HG02938 (cell line): ENCODE measurements at regions not wholly inside any gene's neighbourhood (a gene's known extent, or its start where the extent isn't known, plus 50 kb on each side); places are given as distances from the start of the nearest gene placed in this dataset.

ENCODE experiments used
- ATAC-seq: cut with Tn5 transposase; IDR thresholded peaks from one replicate; pipeline ENCODE4 v1.9.1; 2021; ENCODE audit warnings: mild to moderate bottlenecking, moderate library complexity; ENCODE audit not compliant: unreplicated experiment

GRCh38 chr18:30106356-30106755, 936.2 kb downstream of the DSC3 start:
- ATAC-seq, result no peak

GRCh38 chr18:30103881-30104280, 938.7 kb downstream of the DSC3 start:
- no peak for ATAC-seq

DNA sequence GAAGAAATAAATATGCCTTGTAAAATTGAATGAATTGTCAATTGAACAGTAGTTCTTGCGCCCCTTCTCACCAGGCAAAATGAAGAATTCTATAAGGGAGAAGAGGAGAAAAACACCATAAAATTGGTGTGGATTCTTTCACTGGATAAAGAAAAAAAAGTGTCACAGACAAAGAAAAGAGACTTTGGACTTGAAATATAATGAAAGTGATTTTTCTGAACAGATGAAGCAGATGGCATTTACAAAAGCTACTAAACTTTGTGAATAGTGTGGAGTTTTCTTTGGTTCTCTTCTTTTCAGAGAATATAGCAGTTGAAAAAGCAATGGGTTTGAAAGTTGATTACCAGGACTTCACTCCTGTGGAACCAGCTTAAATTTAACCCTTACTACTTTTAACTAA, 945.7 kb downstream of the DSC3 start:
- no peak for ATAC-seq

- no peak for ATAC-seq
These were observed 948.0 kb downstream of the DSC3 start for GRCh38 chr18:30094556-30094955.

- no peak for ATAC-seq
These were observed 949.2 kb downstream of the DSC3 start for GRCh38 chr18:30093376-30093775.

DNA sequence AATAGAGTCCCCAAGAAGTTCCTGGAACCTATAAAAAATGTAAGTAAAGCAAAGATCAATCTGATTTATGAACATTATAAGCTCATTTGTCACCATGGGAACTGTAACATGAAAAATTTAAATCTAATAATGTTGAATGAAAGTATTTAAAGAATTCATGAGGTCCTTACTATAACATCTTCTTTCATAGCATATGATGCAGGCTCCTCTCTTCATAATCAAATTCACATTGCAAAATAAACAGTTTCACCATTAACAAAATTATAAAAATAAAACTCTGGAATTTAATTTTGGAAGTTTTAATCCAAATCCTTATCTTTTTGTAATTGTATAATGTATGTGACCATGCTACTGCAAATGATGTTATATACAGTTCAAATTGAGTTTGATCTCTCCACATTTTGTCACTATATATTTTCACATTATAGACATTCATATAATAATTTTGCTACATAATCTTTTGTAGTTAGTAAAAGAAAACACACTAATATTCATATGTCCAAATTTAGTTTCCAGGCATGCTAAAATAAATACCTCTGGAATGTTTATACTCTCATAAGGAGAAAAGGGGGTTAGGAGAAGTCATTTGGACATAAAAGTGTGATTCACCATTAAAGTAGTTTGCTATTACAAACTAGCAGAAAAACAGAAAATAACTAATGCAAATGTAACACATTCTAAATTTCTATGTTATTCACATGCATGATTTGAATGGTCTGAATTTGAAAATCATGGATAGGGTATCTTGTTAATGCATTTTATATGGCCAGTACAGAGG, 954.1 kb downstream of the DSC3 start:
- no peak for ATAC-seq

GRCh38 chr18:30086351-30086750, 956.2 kb downstream of the DSC3 start:
- no peak for ATAC-seq

GRCh38 chr18:30081122-30081521, 961.4 kb downstream of the DSC3 start:
- no peak for ATAC-seq

GRCh38 chr18:30072609-30073385, 969.7 kb downstream of the DSC3 start:
- ATAC-seq, result no peak

DNA sequence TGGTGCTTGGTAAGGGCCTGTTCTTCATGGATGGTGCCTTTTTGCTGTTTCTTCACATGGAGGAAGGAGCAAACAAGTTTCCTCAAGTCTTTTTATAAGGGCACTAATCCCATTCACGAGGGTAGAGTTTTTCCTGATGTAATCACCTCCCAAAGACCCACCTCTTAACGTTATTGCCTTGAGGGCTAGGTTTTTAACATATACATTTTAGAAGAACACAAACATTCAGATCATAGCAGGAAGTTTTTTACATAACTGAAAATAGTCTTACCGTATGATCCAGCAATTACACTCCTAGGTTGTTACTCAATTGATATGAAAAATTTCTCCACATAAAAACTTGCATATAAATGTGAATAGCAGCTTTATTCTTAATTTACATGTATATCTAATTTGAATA, 976.3 kb downstream of the DSC3 start:
- ATAC-seq, result no peak

DNA sequence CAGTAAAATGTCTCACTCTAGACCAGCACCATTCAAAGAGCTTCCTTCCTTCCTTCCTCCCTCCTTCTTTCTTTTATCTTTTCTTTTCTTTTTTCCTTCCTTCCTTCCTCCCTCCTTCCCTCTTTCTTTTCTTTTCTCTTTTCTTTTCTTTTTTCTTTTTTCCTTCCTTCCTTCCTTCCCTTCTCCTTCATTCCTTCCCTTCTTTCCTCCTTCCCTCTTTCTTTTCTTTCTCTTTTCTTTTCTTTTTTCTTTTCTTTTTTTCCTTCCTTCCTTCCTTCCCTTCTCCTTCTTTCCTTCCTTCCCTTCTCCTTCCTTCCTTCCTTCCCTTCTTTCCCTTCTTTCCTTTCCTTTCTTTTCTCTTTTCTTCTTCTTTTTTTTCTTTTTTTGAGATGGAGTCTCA, 985.1 kb downstream of the DSC3 start:
- no peak for ATAC-seq

DNA sequence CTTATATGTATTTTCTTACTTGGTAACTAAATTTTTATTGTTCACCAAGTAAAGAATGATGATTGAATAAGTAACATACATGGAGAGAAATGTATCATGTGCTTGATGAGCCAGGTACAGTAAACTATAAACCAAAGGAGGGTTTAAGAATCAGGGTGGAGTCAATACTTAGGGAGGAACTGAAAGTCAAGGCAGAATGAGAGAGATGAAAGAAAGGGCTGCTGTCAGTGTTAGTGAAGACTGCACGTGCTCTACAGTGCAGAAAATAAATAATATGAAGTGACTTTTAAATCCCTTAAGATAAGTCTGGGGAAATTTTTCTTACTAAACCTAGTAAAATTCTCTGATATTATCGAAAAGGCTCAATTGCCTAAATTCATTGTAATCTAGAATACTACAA, 986.0 kb downstream of the DSC3 start:
- ATAC-seq, result no peak

DNA sequence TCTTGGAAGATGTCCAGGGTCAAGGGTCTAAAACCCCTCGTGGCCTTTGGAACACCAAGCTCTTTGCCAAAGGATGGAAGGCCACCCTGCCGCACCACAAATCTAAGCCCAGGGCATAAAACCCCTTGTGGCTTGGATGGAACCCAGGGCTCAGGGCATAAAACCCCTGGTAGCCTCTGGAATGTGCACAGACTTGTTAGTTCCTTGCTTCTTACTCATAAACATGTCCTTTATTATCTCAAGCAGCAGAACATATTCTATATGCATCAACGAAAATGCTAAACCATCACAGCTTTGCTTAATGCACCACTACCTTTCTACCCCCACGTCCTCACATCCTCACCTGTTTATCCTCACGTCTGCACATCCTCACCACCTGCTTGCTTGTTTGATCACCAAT, 998.0 kb downstream of the DSC3 start:
- ATAC-seq, result no peak

- no peak for ATAC-seq
These were observed 1003.3 kb downstream of the DSC3 start for GRCh38 chr18:30039201-30039600.

- ATAC-seq, result no peak
These were observed 1007.7 kb downstream of the DSC3 start for GRCh38 chr18:30034818-30035217.

DNA sequence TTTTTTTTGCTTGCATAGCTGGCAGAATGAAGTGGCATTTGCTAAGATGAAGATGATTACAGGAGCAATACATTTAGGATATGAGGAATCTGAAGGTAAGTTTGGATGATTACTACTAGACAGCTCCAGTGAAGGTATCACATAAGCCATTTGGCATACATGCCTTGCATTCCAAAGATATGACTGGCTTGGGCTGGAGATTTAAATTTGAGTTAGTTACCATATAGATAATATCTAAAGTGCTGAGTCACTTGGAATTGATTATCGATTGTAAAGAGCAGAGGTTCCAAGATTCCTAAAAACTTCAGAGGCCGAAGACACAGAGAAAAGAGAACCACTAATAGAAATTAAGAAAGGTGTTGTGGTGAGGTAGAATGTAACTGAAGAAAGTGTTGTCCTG, 1026.4 kb downstream of the DSC3 start:
- ATAC-seq, result no peak

GRCh38 chr18:30004965-30005364, 1037.6 kb downstream of the DSC3 start:
- no peak for ATAC-seq

DNA sequence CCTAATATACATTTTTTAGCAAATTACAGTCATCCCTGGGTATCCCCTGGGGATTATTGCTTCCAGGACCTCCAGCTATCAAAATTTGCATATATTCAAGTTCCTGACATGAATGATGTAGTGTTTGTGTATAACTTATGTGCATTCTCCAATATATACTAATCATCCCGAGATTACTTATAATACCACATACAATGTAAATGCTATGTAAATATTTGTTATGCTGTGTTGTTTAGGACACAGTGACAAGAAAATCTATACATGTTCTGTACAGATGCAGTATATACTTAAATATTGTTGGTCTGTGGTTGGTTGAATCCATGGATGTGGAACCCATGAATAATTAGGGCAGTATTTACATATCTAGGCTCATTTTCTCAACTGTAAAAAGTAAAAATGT, 1060.3 kb downstream of the DSC3 start:
- no peak for ATAC-seq

DNA sequence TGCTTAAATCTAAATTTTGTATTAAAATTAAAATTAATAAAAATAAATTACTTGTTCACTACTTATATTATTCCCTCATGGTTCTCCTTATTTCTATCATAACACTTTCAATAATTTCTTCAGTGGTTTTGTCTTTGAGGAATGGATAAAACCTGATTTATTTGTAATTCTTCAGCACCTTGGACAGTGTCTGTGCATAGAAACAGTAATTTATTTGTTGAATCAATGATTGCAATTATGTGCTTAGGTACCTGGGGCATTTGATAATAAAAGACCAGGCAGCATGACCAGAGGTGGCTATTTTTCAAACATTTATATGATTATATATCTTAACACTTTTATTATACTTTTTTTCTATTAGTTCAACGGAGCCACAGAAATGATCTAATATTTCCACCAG, 1062.7 kb downstream of the DSC3 start:
- ATAC-seq, result no peak

GRCh38 chr18:29969876-29970275, 1072.7 kb downstream of the DSC3 start:
- no peak for ATAC-seq

DNA sequence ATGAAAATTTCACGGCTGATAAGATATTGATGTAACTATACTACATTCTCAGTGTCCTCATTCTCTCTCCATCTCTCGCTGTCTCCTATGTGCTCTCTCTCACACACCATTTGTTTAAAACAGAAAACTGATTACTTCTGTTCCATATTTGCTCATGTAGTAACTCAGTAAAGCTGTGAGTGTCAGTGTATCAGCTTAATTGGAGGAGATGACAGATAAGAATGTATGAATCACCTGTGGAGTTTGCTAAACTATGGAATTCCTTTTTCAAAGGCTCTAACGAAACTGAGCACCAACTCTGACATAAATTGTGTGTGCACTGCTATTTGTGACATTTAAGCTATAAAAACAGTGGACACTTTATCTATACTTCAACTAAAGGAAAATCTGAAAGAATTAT, 1080.0 kb downstream of the DSC3 start:
- ATAC-seq, result no peak

- ATAC-seq, result no peak
These were observed 1082.0 kb downstream of the DSC3 start for GRCh38 chr18:29960539-29960938.
